Stimulated activated CD4-positive, alpha-beta T cell treated with anti-CD3 and anti-CD28 coated beads, Interleukin-1b, Interleukin-23, amount 100 ng/mL, for 24 hours (primary cell): ENCODE measurements at regions not wholly inside any gene's neighbourhood (a gene's known extent, or its start where the extent isn't known, plus 50 kb on each side); places are given as distances from the start of the nearest gene placed in this dataset.
"Not testable (repeated sequence)": the region's sequence is repeated elsewhere in the genome, so short reads cannot be mapped to it uniquely, and the experiment has no call there.

ENCODE experiments used
- DNase-seq, 4 experiments: peaks; one replicate each; pipeline ENCODE4 v3.0.0-alpha.2; 2020; ENCODE audit warnings: low read depth in 4 of 4, low spot score in 1 of 4

DNA sequence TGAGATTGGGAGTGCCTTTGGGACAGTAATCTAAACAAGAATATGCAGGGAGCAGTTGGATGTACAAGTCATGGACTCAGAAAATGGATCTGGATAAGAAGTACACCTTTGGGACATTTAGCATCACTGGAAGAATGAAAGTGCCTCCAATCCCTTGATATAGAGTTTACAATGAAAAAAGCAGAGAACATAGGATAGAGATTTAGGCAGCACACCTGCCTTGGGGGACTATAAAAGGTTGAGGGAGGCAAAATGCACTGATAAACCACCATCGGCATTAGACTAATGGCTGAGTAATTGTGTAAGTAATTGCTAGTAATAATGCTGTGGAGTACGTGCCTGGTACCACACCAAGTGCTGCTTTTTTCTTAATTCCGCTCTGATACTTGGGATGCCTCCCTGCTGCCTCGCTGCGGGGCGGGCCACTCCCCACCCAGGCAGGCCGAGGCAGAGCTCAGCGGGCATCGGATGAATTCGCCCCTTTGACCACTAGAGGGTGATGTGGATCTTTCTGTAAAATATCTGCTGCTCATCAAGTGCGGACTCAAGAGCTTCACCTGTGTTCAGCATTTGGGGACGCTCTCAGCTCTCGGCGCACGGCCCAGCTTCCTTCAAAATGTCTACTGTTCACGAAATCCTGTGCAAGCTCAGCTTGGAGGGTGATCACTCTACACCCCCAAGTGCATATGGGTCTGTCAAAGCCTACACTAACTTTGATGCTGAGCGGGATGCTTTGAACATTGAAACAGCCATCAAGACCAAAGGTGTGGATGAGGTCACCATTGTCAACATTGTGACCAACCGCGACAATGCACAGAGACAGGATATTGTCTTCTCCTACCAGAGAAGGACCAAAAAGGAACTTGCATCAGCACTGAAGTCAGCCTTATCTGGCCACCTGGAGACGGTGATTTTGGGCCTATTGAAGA is 99.9 kb downstream of the ANKRD18B start:
- peak; percentile 31 to 55 (median 41) for DNase-seq

- not testable (repeated sequence) for DNase-seq
Measured at GRCh38 chr9:33628318-33628717, 104.3 kb downstream of the ANKRD18B start.

DNA sequence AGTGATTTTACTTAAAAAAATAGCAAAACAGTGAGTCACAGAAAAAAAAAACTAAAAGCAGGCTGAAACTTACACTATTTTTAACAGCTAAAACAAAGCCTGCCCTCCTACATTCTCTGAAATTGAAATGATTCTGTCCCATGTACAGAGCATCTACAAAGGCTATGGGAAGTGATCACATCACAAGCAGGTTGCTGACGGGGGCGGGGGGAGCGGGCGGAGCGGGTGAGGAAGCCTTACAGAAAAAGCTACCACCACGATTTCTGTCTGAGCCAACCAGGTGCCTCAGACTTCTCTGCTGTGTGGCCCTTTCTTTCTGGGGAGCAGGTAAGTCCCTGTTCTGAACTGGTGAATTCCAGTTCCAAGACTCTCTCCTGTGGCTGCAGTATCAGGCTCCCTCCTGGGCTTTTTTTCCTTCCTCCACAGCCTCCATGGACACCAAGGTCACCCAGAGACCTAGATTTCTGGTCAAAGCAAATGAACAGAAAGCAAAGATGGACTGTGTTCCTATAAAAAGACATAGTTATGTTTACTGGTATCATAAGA is 104.9 kb downstream of the ANKRD18B start:
- no peak for DNase-seq

DNA sequence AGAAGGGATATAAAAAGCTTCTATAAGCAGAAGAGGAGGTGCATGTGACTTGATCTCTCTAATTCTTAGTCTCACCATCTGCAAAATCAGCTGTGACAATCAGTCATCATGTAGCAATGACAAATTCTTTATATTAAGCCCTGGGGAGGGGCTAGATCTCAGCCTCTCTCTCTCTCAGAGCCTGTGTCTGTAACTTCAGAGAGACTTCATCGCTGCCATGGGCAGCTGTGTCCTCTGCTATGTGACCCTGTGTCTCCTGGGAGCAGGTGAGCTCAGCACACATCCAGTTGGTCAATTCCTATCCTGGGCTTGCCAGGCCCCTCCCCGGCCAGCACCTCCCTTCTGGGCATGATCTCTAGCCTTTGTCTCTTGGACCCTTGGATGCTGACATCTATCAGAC is 109.6 kb downstream of the ANKRD18B start:
- no peak for DNase-seq

- DNase-seq, result no peak
Measured at GRCh38 chr9:33637881-33638280, 113.8 kb downstream of the ANKRD18B start.

DNA sequence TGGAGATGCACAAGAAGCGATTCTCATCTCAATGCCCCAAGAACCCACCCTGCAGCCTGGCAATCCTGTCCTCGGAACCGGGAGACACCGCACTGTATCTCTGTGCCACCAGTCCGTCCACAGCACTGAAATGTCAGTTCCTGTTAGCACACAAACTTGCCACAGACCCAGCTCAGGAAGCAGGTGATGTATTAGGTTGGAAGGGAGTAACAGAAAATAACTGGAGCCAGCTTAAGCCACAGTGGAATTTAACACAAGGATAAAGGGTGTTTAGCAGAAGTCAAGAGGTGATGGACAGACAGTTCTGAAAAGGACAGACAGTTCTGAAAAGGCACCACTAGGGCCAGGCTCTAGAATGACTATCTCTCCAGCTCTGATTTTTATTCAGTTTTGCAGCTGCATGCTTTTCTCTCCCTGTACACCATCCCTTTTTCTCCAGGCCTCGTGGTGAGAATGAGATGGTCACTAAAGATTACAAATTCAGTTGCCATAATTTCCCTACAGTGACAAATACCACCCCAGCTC is 114.4 kb downstream of the ANKRD18B start:
- DNase-seq, result no peak

DNA sequence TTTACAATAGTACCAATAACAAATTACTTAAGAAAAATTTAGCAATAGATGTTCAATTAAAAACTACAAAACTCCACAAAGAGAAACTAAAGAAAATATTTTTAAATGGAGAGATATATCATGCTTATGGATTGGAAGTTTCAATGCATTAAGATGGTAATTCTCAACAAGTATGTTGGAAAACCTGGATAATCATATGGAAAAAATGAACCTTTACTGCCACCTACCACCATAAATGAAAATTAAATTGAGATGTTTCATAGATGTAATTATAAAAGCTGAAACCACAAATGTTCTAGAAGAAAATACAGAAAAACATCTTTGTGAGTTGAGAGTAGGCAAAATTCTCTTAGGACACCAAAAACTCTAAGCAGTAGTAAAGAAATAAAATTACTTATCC is 121.7 kb downstream of the ANKRD18B start:
- DNase-seq, result no peak

DNA sequence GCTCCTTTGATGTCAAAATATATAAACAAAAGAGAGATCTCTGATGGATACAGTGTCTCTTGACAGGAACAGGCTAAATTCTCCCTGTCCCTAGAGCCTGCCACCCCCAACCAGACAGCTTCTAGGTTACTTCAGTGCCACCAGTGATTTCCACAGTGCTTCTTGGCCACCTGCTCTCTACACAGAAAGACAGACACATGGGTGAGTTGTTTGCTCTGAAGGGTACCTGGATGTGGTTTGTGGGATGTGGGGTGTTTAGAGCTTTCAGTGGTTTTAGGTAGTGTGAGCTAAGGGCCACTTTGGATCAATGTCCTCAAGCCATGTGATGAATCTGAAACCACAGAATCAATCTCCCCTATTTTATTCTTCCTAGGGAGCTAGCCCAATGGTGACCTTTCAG is 125.4 kb downstream of the ANKRD18B start:
- DNase-seq, result no peak

- no peak for DNase-seq
Measured at GRCh38 chr9:33651125-33651524, 127.1 kb downstream of the ANKRD18B start.

DNA sequence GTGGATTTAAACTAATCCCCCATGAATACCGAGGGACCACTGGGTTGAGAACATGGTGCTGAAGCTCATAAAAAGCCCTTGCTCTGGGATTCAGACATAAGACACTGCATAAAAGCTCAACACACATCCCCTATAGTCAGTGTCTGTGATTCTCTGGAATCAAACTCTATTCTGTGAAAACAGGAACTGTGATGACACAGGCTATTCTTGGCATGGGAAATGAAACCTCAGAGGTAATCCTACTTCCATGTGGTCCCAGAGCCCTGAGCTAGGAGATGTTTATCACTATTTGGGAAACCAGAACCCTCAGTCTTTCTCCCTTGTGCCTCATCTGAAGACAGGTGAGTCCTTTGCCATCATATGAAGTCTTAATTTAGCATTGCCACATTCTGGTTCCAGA is 135.4 kb upstream of the PRSS3 start:
- DNase-seq, result no peak

DNA sequence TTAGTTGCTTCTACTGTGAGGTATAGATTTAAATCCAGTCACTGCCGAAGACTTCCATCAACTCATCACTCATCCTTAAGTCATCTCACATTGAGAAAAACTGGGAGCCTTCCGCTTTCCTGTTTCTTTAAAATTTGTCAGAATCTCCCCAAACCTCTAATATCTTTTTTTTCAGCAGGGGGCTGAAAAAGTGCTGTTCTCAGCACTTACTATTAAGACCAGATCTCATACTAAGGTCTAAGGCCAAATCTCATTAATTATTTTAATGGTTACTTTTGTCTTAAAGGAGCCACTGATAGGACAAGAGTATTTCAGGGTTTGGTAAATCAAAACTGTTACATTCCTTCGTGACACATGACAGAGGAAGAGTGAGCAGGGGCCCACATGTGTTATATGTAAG is 134.6 kb upstream of the PRSS3 start:
- no peak for DNase-seq

GRCh38 chr9:33661176-33661575 is 134.2 kb upstream of the PRSS3 start:
- DNase-seq, result no peak

DNA sequence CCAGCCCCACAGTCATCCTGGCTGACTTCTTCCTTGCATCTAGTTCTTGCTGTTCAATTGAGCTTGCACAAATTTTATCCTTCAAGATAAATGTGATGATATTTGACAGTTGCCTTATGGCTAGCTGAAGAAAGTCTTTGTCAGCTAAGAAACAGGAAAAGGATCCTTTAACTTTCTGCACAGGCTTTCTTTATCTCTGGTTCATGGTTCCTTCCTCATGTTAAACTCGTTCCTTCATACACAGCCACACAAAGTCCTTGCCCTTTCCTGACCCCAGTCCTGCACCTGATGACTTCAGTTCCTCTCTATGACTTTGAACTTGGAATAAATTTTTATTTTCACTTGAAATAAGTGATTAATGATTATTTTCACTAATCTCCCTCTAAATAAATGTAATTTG is 132.5 kb upstream of the PRSS3 start:
- DNase-seq, result no peak

- not testable (repeated sequence) for DNase-seq
Measured at GRCh38 chr9:33676194-33676745, 119.1 kb upstream of the PRSS3 start.

- DNase-seq, result peak in 3 of 4 experiments; percentile 3 to 5 (median 4)
Measured at GRCh38 chr9:33676746-33677505, 118.4 kb upstream of the PRSS3 start.

DNA sequence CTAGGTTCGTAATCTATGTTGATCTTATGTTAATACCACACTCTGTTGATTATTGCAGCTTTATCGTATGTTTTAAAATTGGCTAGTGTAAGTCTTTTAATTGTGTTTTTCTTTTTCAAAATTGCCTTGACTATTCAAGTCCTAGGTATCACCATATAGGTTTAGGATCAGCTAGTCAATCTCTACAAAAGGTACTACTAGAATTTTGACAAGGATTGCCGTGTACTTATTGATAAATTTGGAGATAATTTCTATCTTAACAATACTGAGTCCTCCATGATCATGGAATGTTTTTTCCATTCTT is 117.9 kb upstream of the PRSS3 start:
- DNase-seq, result no peak

DNA sequence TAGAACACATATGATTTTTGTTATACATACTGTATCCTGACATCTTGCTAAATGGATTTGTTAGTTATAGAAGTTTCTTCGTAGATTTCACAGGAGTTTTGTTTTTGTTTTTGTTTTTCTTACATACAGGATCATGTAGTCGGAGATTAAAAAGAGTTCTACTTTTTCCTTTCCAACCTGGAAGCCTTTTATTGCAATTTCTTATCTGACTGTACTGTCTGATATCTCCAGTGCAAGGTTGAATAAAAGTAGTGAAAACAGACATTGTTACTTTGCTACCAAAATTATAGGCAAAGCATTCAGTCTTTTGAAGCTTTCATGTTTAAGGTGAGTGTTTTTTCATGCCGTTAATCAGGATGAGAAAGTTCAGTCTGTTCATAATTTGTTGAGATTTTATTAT is 117.4 kb upstream of the PRSS3 start:
- no peak for DNase-seq

DNA sequence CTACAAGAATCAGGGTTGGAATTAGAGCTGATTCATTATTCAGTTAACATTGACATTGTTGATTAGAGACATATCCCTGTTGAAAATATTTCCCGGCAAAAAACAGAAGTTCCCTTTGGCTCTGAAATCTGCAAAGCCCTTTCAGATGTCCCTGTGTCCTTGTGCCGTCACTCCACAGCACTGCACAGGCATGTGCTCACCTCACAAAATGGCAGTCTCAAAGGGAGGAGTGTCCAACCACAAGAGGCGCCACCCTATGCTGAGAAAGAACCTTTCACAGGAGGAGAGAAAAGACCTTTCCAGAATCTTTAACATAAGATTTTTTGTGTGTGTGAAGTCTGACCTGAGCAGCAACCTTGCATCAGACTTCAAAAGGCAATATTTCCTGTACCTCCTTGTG is 112.8 kb upstream of the PRSS3 start:
- DNase-seq, result no peak

GRCh38 chr9:33684831-33685230 is 110.5 kb upstream of the PRSS3 start:
- DNase-seq, result no peak

DNA sequence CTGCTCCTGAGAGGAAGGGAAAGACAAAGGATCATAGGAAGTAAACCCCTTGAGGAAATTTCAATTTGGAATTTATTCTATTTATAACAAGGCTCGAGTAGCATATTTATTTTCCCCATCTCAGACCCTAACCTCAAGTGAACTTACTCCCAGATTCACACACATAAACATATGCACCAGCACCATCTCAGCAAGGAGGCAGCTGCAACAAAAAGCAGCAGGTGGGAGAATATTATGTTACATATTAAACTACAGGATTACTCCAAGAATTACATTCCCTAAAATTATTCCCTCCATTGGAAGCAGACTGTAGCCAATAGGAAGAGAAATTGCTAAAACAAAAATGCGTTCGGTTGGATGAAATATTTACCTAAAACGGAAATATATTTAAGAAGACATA is 108.4 kb upstream of the PRSS3 start:
- no peak for DNase-seq

GRCh38 chr9:33687779-33688178 is 107.6 kb upstream of the PRSS3 start:
- DNase-seq, result no peak
